HG03457 (cell line): ENCODE measurements at regions not wholly inside any gene's neighbourhood (a gene's known extent, or its start where the extent isn't known, plus 50 kb on each side); places are given as distances from the start of the nearest gene placed in this dataset.

Experiments used
- ATAC-seq: cut with Tn5 transposase; IDR thresholded peaks from one replicate; pipeline ENCODE4 v1.9.1; 2021; ENCODE audit warnings: moderate number of reproducible peaks; ENCODE audit not compliant: unreplicated experiment

DNA sequence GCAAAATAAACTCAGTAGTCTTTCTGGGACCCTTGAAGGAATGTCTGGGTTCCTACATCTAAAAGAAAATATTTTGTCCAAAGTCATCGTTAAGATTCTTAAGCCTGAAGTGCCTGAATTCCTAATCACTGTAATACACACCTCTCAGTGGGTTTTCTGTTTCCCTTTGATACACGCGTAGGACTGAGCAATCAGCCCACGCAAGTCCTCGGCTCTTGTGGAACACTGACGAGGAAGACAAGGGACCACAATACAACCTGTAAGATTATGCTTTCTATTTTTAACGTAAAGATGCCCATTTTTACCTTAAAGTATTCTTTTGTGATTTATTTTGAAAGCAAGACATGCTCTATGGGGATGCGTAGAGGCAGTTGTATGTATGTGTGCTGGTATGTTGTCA is 472.8 kb upstream of the CELF2 start:
- no peak for ATAC-seq

DNA sequence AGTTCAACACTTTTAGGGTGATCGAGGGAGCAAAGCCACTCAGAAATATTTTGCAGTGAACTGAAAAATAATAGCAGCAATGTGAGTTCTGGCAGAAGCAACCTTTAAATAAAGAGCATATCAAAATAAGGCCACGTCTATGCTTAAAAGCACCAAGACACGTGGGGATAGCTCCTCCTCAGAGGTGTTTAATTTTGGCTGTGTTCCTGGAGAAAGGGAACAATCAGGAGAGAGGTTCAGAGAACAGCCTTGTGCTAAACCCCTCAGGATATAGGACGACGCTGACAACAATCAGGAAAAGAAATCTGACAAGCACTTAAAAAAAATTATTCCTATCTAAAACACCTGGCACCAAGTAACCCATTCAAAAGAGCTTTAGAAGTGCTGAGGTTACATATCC is 471.9 kb upstream of the CELF2 start:
- ATAC-seq = no peak

GRCh38 chr10:10551596-10552301 is 465.9 kb upstream of the CELF2 start:
- ATAC-seq = no peak

DNA sequence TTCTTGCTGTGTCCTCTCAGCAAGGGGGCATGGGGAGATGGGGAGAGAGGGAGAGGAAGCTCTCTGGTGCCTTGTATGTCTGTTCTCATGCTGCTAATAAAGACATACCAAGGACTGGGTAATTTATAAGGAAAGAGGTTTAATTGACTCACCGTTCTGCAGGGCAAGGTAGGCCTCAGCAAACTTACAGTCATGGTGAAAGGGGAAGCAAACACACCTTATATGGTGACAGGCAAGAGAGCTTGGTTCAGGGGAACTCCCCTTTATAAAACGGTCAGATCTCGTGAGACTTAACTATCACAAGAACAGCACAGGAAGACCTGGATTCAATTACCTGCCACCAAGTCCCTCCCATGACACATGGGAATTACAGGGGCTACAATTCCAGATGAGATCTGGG is 464.7 kb upstream of the CELF2 start:
- ATAC-seq = no peak

DNA sequence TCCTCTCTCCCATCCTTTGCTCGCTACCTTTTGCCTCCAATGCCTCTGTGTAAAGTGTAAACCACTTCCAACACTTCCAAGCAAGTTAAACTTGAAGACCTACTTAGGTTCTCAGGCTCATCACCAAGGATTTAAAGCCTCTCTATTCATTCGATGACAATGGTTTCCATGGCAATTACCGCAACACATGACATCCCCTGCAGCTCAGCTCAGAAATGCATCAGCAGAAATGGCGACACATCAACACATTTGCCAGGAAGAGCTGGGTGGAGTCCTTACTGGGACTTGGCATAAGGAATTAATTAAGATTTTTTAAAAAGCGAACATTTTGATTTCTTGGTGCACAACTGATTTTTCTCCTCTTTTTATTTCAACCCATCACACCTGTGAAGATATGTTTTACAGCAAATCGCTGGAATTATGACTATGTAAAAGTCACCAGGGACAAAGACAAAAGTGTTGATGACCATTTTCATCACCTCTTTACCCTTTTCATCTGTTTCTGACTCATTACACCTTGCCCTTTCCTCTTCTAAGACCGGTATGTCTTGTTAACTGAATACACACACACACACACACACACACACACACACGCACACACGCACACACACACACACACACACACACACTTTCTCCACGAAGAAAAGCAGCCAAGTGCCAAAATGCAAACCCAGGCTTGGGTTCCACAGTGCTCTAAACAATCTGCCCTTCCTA is 453.4 kb upstream of the CELF2 start:
- no peak for ATAC-seq

GRCh38 chr10:10576937-10577336 is 440.7 kb upstream of the CELF2 start:
- ATAC-seq = no peak

DNA sequence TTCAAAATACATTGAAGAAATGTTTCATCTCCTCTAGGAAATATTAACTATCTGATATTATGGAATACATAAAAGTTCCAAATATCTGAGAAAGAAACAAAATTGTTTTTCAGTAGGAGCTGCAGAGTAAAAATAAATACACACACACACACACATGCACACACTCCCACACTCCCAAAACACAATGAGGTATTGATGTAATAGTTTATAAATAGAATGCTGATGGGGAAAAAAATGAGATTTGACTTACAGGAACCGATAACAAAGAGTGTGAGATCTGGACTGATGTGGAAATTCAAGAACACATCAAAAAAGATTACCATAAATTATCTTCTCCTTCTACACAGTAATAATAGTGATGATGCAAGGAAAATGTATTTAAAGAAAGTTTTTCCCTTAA is 438.0 kb upstream of the CELF2 start:
- no peak for ATAC-seq

DNA sequence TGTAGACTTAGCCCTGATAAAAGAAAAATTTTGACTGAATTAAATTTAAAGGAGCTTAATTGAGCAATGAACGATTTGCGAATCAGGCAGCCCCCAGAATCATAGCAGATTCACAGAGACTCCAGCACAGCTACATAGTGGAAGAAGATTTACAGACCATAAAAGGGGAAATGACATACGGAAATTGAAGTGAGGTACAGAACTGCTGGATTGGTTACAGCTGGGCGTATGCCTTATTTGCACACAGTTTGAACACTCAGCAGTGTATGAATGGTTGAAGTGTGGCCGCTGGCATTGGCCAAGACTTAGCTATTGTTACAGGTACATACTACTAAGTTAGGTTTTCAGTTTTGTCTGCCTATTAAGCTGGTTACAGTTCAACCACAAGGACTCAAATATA is 433.5 kb upstream of the CELF2 start:
- ATAC-seq = no peak

DNA sequence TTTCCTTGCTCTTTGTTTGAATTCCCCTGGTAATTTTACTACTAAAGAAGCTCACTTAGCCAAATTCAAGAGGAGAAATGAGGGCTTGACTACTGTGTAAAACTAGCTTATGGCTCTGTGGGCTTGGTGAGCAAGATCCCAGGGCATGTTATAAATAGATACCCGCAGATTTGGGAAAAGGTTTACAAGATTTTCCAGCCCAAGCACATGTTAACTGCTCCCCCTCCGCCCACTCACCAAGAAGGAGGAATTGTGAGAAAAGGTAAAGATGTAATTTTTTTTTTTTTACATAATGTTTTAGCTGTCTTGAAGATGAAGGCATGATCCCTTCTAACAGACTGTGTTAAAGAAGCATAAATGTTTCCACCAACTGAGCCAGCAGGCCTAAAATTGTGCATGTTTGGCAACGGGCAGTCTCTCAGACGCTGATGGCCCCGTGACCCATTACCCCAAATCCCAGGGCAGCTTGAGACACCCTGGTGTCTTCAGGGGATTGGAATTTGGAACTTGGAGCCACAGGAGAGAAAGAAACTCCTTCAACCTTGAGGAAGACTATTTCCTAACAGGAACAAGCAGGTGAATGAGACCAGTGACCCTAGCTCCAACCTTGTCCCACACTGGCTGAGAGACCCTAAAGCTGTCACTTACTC is 429.8 kb upstream of the CELF2 start:
- no peak for ATAC-seq

DNA sequence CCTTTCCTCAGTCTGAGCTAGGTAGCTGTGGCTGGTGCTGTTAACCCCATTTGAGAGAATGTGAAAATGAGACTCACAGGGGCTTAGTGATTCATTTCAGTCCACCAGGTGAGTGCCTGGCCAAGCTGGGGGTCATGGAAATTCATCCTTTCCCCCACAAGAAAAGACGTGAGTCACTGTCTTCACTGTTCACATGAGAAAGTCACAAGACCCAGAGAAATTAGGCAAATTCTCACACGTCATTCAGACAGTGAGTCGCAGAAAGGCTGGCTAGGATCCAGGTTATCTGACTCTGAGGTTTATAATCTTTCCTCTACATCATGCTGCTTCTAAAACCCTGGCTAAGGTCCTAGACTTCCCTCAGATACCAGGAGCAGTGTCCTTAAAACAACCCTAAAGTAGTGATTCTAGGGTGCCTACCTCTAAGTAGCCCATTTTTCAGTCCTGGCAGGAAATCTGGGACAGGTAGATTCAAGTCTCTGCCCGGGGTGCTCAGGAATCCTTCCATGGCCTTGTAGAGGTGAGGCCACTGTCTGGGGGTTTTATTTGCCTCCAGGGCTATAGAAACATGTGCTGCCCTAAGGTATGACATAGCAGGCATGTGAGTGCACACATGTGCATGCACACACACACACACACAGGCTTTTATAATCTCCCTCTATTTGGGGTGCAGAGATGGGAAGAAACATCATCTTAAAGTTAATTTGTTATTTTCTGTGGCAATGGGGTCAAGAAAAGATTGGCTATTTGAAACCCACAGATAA is 427.9 kb upstream of the CELF2 start:
- no peak for ATAC-seq

GRCh38 chr10:10591715-10592341 is 425.8 kb upstream of the CELF2 start:
- no peak for ATAC-seq

- no peak for ATAC-seq
Observed at GRCh38 chr10:10596256-10596655, 421.4 kb upstream of the CELF2 start.

GRCh38 chr10:10598297-10598696 is 419.4 kb upstream of the CELF2 start:
- no peak for ATAC-seq

DNA sequence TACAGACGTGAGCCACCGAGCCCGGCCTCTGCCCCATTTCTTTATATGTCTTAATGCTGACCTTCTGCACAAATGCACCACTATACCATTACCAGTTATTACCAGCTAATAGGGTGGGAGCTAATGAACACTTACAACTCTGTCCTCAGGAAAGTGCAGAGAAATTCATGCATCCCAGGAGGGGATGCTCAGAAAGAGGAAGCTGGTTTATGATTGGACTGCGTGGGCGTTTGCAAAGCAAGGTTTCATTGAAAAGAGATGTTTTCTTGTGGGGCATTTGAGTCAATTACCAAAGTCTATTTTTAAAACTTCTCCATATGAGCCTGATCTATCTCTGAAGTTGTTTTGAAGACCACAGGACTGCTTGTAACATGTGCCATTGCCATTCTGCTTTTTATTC is 417.7 kb upstream of the CELF2 start:
- ATAC-seq = no peak

- no peak for ATAC-seq
Observed at GRCh38 chr10:10605551-10606081, 412.1 kb upstream of the CELF2 start.

GRCh38 chr10:10609379-10609955 is 408.2 kb upstream of the CELF2 start:
- ATAC-seq = no peak

GRCh38 chr10:10610171-10610570 is 407.5 kb upstream of the CELF2 start:
- no peak for ATAC-seq

DNA sequence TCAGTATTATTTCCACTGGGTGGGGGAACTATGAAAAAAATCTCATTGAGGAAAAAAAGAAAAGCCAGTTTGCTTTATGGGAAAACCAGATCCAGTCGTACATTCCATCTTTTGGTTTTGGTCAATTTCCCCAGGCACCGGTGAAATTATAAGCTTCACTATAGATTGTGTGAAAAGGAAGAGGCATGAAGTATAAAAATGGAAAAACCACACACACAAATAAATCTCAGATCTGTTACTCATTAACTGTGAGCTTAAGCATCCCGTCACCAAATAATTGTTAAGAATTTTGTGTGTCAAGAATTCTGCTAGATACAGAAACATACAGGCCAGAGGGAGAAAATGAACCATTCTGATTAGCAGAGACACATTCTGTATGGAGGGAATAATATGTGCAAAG is 405.5 kb upstream of the CELF2 start:
- ATAC-seq = no peak

GRCh38 chr10:10613656-10614244 is 403.9 kb upstream of the CELF2 start:
- ATAC-seq = no peak

- no peak for ATAC-seq
Observed at GRCh38 chr10:10617686-10618085, 400.0 kb upstream of the CELF2 start.
